ENCODE measurements at regions not wholly inside any gene's neighbourhood (a gene's known extent, or its start where the extent isn't known, plus 50 kb on each side); places are given as distances from the start of the nearest gene placed in this dataset.

DNA sequence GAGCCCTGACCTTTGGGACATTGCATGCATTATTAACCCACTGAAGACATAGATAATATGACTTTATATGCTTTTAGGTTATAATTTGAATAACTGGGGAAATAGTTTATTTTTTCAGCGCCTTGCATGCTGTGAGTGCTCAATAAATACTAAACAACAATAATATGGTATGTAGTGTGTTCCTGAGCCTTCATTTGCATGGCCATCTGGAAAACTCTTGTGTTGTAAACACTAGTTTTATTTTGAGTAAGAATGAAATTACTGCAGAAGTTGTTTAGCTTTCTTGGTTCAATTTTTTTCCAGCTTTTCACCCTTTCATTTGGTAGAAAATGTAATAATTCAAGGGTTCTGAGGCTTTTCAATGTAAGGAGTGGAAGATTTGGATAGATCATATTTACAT lies 189.3 kb upstream of the GALNT5 start:
- CTCF ChIA-PET (ENCODE audit: partially characterized antibody): no interaction called here
- POLR2A ChIA-PET (ENCODE audit: partially characterized antibody): no interaction called here

DNA sequence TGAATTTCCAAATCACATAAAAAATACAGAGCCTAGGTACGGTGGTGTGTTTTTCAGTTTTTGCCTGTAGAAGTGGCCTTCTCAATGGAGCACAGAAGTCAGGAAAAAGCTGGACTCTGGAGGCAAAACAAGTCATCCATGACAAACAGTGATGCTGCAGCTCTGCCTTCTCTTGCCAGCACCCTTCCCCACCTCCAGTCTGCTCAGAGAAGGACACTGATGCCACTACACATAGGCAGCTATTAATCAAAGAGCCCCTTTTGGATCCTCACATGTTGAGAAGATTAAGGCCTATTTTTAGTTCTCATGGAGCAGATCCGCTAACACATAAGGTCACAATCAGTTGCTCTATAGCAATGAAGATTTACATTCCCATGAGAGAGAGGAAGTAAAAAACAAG lies 181.6 kb upstream of the GALNT5 start:
- ChIA-PET CTCF (ENCODE audit: partially characterized antibody) (no interaction called here), POLR2A (ENCODE audit: partially characterized antibody) (no interaction called here)
- DNase-seq: no peak
- peaks cover 0 to 10% (median under 1%) of the 10 kb centered on the region in 8 donors for H3K9me3 Mint-ChIP-seq
- intact Hi-C loops (cut with micrococcal nuclease): no loop called here
- no peaks in the 10 kb centered on the region for H3K27me3 ChIP-seq (ENCODE audit: insufficient read depth, low read length)
- H3K27ac Mint-ChIP-seq: no peak overlapping the region
- no peak overlapping the region for H3K4me3 ChIP-seq (ENCODE audit: low read length in 2 of 2)
- no peaks in the 10 kb centered on the region for H3K4me1 Mint-ChIP-seq
- no peak overlapping the region for H3K4me3 Mint-ChIP-seq
- no peaks in the 10 kb centered on the region for H3K36me3 Mint-ChIP-seq
- no peaks in the 10 kb centered on the region for H3K36me3 ChIP-seq (ENCODE audit: insufficient read depth, low read length)
- H3K9me3 ChIP-seq (ENCODE audit: control insufficient read depth in 1 of 2, low read length in 2 of 2): no peaks in the 10 kb centered on the region
- H3K27me3 Mint-ChIP-seq: peaks cover 0 to 1% of the 10 kb centered on the region in 2 donors
- H3K4me1 ChIP-seq (ENCODE audit: insufficient read depth, low read length): no peaks in the 10 kb centered on the region
- no peak overlapping the region for H3K27ac ChIP-seq (ENCODE audit: low read depth, low read length)

More for the DNA sequence above, 189.3 kb upstream of the GALNT5 start:
- H3K36me3 Mint-ChIP-seq: no peaks in the 10 kb centered on the region
- H3K4me3 ChIP-seq (ENCODE audit: low read length in 2 of 2): no peak overlapping the region
- no peak for DNase-seq
- intact Hi-C loops (cut with micrococcal nuclease): no loop called here
- peaks cover 0 to 12% (median 2%) of the 10 kb centered on the region in 8 donors for H3K9me3 Mint-ChIP-seq
- H3K4me3 Mint-ChIP-seq: no peak overlapping the region
- no peaks in the 10 kb centered on the region for H3K27me3 ChIP-seq (ENCODE audit: insufficient read depth, low read length)
- no peak overlapping the region for H3K27ac Mint-ChIP-seq
- no peaks in the 10 kb centered on the region for H3K36me3 ChIP-seq (ENCODE audit: insufficient read depth, low read length)
- H3K4me1 ChIP-seq (ENCODE audit: insufficient read depth, low read length): no peaks in the 10 kb centered on the region
- H3K27me3 Mint-ChIP-seq: peaks cover 0 to 6% of the 10 kb centered on the region in 2 donors
- H3K9me3 ChIP-seq (ENCODE audit: control insufficient read depth in 1 of 2, low read length in 2 of 2): no peaks in the 10 kb centered on the region
- no peak overlapping the region for H3K27ac ChIP-seq (ENCODE audit: low read depth, low read length)
- H3K4me1 Mint-ChIP-seq: no peaks in the 10 kb centered on the region

DNA sequence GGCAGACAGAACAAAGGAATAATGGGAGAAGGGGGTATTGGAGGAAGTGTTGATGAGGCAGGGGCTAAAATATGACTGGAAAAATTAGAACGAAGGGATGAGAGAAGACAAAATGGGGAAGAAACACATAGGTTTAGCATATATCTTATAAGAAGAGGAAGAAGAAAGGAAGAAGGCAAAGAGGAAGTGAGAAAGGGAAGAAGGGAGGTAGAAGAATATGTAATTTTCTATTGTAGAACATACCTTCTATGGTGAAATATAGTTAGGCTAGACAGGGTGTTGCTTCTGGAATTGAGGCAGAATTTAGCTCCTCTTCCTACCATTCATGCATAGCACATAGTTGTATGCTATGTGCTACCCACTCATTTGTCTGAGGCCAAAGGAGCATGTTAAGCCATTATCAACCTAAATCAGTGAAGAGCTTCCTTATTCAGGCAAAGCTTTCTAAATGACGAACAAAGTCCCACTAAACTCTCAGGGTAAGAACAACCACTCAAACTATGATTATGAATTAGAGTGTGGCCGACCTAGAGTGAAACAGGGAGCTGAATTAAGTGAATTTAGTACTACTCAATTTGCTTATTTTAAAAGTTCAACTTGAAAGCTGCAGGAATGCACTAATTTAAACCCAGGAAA lies 180.9 kb upstream of the GALNT5 start:
- H3K4me3 ChIP-seq (ENCODE audit: low read length in 2 of 2): no peak overlapping the region
- H3K4me1 Mint-ChIP-seq: no peaks in the 10 kb centered on the region
- H3K27ac ChIP-seq (ENCODE audit: low read depth, low read length): no peak overlapping the region
- no peaks in the 10 kb centered on the region for H3K4me1 ChIP-seq (ENCODE audit: insufficient read depth, low read length)
- peaks cover 0 to 9% (median 0%) of the 10 kb centered on the region in 8 donors for H3K9me3 Mint-ChIP-seq
- H3K27me3 ChIP-seq (ENCODE audit: insufficient read depth, low read length): no peaks in the 10 kb centered on the region
- peaks cover 0 to 1% of the 10 kb centered on the region in 2 donors for H3K27me3 Mint-ChIP-seq
- H3K9me3 ChIP-seq (ENCODE audit: control insufficient read depth in 1 of 2, low read length in 2 of 2): no peaks in the 10 kb centered on the region
- ChIA-PET POLR2A (ENCODE audit: partially characterized antibody) (no interaction called here), CTCF (ENCODE audit: partially characterized antibody) (no interaction called here)
- H3K36me3 Mint-ChIP-seq: no peaks in the 10 kb centered on the region
- no peak overlapping the region for H3K4me3 Mint-ChIP-seq
- no peak for DNase-seq
- H3K27ac Mint-ChIP-seq: no peak overlapping the region
- H3K36me3 ChIP-seq (ENCODE audit: insufficient read depth, low read length): no peaks in the 10 kb centered on the region
- intact Hi-C loops (cut with micrococcal nuclease): no loop called here

DNA sequence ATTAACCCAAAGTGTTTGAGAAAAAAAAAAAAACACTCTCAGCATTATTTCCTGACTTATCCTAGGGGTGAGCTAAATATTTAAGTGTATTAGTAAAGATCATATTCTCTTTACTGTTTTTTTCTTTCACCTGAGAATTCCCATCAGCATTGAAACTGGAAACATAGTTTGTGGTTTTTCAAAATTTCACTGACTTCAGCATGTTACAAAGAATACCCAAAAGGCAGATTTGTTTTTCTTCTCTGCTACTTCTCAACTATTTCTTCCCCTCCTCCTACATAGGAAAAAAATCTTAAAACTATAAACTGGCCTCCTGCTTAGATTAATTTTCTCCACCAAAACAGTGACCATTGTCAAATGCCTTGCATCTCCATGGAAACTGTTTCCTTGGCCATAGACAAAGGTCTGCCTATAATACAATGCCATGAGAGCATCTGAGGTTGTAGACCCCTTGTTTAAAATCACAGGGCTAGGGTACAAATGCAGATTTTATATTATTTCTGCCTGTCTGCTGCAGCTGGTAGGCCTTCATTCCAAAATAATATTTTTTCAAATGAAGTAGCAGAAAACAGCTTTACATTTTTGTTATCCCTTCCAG lies 179.7 kb upstream of the GALNT5 start:
- Mint-ChIP-seq H3K27me3 (peaks cover 0 to 1% of the 10 kb centered on the region in 2 donors), H3K36me3 (no peaks in the 10 kb centered on the region), H3K4me3 (no peak overlapping the region), H3K9me3 (peaks cover 0 to 6% (median 0%) of the 10 kb centered on the region in 8 donors), H3K4me1 (no peaks in the 10 kb centered on the region), H3K27ac (no peak overlapping the region)
- H3K4me1 ChIP-seq (ENCODE audit: insufficient read depth, low read length): no peaks in the 10 kb centered on the region
- H3K36me3 ChIP-seq (ENCODE audit: insufficient read depth, low read length): no peaks in the 10 kb centered on the region
- DNase-seq: no peak
- no peak overlapping the region for H3K27ac ChIP-seq (ENCODE audit: low read depth, low read length)
- H3K4me3 ChIP-seq (ENCODE audit: low read length in 2 of 2): no peak overlapping the region
- POLR2A ChIA-PET (ENCODE audit: partially characterized antibody): no interaction called here
- H3K27me3 ChIP-seq (ENCODE audit: insufficient read depth, low read length): no peaks in the 10 kb centered on the region
- intact Hi-C loops (cut with micrococcal nuclease): no loop called here
- no peaks in the 10 kb centered on the region for H3K9me3 ChIP-seq (ENCODE audit: control insufficient read depth in 1 of 2, low read length in 2 of 2)
- CTCF ChIA-PET (ENCODE audit: partially characterized antibody): interaction anchor here (1.1 kb wide), 1 partner anchor 10 kb away, joined by 3 read pairs; no protein-coding TSS in a partner anchor

DNA sequence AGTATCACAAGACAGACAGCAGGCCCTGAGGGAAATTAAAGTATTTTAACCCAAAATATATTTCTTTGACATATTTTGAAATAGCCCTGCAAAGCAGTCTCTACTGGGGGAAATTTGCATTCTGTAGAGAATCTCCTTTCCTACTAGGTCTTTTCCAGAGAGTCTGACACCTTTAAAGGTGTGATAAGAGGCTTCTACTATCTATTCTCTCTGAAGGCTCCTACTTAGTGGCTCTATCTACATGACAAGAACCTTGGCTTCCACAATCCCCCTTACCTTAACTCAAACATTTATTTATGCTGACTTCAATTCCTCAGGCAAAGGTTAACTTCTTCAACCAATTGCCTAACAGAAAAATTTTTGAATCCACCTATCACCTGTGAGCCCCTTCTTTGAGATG lies 174.6 kb upstream of the GALNT5 start:
- intact Hi-C loops (cut with micrococcal nuclease): no loop called here
- Histone ChIP-seq H3K4me1 (ENCODE audit: insufficient read depth, low read length) (no peaks in the 10 kb centered on the region), H3K27ac (ENCODE audit: low read depth, low read length) (no peak overlapping the region), H3K36me3 (ENCODE audit: insufficient read depth, low read length) (no peaks in the 10 kb centered on the region), H3K27me3 (ENCODE audit: insufficient read depth, low read length) (no peaks in the 10 kb centered on the region), H3K4me3 (ENCODE audit: low read length in 2 of 2) (no peak overlapping the region), H3K9me3 (ENCODE audit: control insufficient read depth in 1 of 2, low read length in 2 of 2) (no peaks in the 10 kb centered on the region)
- POLR2A ChIA-PET (ENCODE audit: partially characterized antibody): no interaction called here
- DNase-seq: no peak
- no peaks in the 10 kb centered on the region for H3K27me3 Mint-ChIP-seq
- H3K36me3 Mint-ChIP-seq: no peaks in the 10 kb centered on the region
- H3K4me1 Mint-ChIP-seq: no peaks in the 10 kb centered on the region
- H3K4me3 Mint-ChIP-seq: no peak overlapping the region
- CTCF ChIA-PET (ENCODE audit: partially characterized antibody): no interaction called here
- H3K27ac Mint-ChIP-seq: no peak overlapping the region
- no peaks in the 10 kb centered on the region for H3K9me3 Mint-ChIP-seq

DNA sequence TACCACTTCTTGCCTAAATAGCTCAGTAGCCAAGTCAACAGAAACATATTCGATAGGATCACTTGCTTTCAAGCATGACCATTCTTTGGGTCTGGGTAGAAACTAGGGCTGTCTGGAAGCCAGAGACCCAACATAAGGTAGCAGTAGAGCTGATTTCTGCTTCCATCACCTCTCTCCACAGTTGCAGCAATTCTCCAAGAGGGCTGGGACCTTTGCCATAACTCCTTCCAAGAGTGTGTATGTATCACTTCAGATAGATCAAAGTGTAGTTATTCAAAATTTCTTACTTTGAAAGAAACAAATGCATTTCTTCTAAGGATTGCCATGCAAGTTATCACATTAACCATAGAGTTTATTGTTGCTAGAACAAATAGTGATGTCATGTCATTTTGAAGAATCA lies 172.0 kb upstream of the GALNT5 start:
- ChIA-PET POLR2A (ENCODE audit: partially characterized antibody) (no interaction called here), CTCF (ENCODE audit: partially characterized antibody) (no interaction called here)
- intact Hi-C loops (cut with micrococcal nuclease): no loop called here
- Mint-ChIP-seq H3K27me3 (no peaks in the 10 kb centered on the region), H3K4me1 (no peaks in the 10 kb centered on the region), H3K27ac (no peak overlapping the region), H3K4me3 (no peak overlapping the region), H3K36me3 (no peaks in the 10 kb centered on the region), H3K9me3 (no peaks in the 10 kb centered on the region)
- Histone ChIP-seq H3K4me3 (ENCODE audit: low read length in 2 of 2) (no peak overlapping the region), H3K36me3 (ENCODE audit: insufficient read depth, low read length) (no peaks in the 10 kb centered on the region), H3K27me3 (ENCODE audit: insufficient read depth, low read length) (no peaks in the 10 kb centered on the region), H3K27ac (ENCODE audit: low read depth, low read length) (no peak overlapping the region), H3K4me1 (ENCODE audit: insufficient read depth, low read length) (no peaks in the 10 kb centered on the region), H3K9me3 (ENCODE audit: control insufficient read depth in 1 of 2, low read length in 2 of 2) (no peaks in the 10 kb centered on the region)
- no peak for DNase-seq

DNA sequence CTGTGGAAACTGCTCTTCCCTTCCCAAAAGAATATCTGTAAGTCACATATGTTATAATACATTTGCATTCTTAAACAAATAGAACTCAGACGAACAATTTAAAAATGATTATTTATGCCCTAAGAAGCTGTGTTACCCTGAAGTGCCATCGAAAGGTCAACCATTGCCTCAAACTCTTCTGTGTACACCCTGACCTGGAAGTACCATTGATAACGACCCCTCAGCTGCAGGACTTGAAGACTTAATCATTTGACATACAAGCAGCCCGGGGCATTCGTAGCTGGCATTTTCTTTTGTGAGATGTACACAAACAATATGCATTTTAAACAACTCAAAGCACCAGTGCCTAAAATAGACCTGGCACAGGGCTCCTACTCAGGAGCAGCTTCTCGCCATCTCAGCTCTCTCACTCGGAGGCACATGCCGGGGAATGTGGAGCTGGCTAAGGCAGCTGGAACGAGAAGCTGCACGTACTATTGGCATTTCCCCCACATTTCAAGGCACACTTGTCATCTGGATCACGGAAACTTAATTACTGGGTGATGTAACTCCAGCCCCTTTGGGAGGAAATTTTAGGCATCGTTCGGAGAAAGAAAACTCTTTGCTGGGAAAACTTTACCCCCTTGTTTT lies 170.0 kb upstream of the GALNT5 start:
- Histone ChIP-seq H3K27me3 (ENCODE audit: insufficient read depth, low read length) (no peaks in the 10 kb centered on the region), H3K27ac (ENCODE audit: low read depth, low read length) (no peak overlapping the region), H3K36me3 (ENCODE audit: insufficient read depth, low read length) (no peaks in the 10 kb centered on the region), H3K9me3 (ENCODE audit: control insufficient read depth in 1 of 2, low read length in 2 of 2) (no peaks in the 10 kb centered on the region), H3K4me1 (ENCODE audit: insufficient read depth, low read length) (no peaks in the 10 kb centered on the region), H3K4me3 (ENCODE audit: low read length in 2 of 2) (no peak overlapping the region)
- Mint-ChIP-seq H3K27me3 (no peaks in the 10 kb centered on the region), H3K4me1 (no peaks in the 10 kb centered on the region), H3K4me3 (no peak overlapping the region), H3K27ac (no peak overlapping the region), H3K9me3 (no peaks in the 10 kb centered on the region), H3K36me3 (no peaks in the 10 kb centered on the region)
- CTCF ChIA-PET (ENCODE audit: partially characterized antibody): interaction anchor here (0.8 kb wide), 1 partner anchor 10 kb away, joined by 3 read pairs; no protein-coding TSS in a partner anchor
- intact Hi-C loops (cut with micrococcal nuclease): no loop called here
- DNase-seq: no peak
- POLR2A ChIA-PET (ENCODE audit: partially characterized antibody): no interaction called here
